ENCODE measurements at regions not wholly inside any gene's neighbourhood (a gene's known extent, or its start where the extent isn't known, plus 50 kb on each side); places are given as distances from the start of the nearest gene placed in this dataset.
"Not testable (repeated sequence)": the region's sequence is repeated elsewhere in the genome, so short reads cannot be mapped to it uniquely, and the experiment has no call there.

DNA sequence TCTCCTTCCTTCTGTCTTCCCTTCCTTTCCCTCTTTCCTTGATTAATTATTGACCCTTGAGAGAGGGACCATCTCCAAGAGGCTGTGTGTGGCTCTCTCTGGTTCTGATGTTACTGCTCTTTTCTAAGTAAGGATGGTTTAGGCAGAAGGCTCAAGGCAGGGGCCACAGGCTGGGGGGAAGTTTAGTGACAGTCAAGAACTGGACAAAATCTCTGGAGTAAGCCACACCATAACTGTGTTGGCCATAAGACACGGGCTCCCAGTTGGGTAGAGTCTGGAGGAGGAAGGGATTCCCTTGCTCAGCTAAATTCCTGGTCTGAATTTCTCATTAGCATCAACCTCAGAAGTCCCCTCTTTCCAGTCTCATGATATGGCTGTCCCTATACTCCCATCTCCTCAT, 74.7 kb downstream of the BUD13 start:
- no peak for DNase-seq (ENCODE audit: low read depth in 2 of 2)

DNA sequence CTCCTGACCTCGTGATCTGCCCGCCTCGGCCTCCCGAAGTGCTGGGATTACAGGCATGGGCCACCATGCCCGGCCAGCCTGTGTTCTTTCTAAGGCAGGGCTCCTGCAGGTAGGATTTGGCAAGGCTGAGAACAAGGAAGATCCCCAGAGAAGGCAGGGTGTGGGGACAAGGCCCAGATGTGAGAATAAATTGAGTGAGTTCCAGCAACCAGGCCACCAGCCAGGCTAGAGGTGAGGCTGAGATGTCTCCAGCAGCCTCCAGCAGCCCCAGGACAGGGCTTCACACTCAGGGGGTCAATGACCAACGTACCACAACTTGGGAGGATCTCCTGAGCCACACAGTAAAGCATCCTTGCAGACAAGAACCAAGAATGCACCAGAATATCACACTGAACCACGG, 75.1 kb downstream of the BUD13 start:
- DNase-seq (ENCODE audit: low read depth in 2 of 2): no peak

GRCh38 chr11:116697011-116697410, 75.8 kb downstream of the BUD13 start:
- DNase-seq (ENCODE audit: low read depth in 2 of 2): no peak

GRCh38 chr11:116696381-116696941, 76.3 kb downstream of the BUD13 start:
- no peak for DNase-seq (ENCODE audit: low read depth in 2 of 2)

DNA sequence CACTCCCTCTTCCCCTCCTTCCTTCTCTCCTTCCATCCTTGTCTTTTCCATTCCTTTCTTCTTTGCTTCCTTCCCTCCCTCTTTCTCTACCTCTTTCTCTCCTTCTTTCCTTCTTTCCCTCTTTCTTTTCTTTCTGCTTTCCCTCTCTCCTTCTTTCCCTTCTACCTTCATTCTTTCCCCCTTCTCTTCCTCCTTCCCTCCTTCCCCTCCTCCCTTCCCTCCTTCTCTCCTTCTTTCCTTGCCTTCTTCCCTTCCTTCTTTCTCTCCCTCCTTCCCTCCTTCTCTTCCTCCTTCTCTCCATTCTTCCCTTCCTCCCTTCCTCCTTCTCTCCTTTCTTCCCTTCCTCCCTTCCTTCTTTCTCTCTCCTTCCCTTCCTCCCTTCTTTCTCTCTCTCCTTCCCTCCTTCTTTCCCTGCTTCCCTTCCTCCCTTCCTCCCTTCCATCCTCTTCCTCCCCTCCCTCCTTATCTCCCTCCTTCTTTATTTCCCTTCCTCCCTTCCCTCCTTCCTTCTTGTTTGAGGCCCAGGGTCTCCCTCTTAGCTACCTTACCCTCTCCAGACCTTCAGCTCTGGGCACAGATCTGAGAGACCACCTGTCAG, 77.0 kb downstream of the BUD13 start:
- DNase-seq (ENCODE audit: low read depth in 2 of 2): no peak

- no peak for DNase-seq (ENCODE audit: low read depth in 2 of 2)
Observed at GRCh38 chr11:116694815-116695590, 77.8 kb downstream of the BUD13 start.

DNA sequence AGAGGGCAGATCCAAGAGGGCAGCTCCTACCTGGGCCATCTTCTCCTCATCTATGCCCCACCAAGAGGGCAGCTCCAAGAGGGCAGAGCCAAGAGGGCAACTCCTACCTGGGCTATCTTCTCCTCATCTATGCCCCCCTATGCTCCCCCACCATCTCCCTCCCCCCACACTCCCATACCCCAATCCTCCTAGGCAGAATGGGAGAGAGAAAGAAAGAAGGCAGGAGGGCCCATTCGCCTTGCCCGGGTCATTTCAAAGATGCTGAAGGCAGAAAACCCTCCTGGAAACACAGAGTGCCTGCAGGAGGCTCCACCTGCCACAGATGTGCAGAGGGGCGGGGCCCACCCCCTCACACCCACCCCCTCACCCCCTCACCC, 78.5 kb downstream of the BUD13 start:
- no peak for DNase-seq (ENCODE audit: low read depth in 2 of 2)

- DNase-seq (ENCODE audit: low read depth in 2 of 2): no peak
Observed at GRCh38 chr11:116693593-116694348, 79.0 kb downstream of the BUD13 start.

GRCh38 chr11:116693102-116693570, 79.7 kb downstream of the BUD13 start:
- DNase-seq (ENCODE audit: low read depth in 2 of 2): no peak

DNA sequence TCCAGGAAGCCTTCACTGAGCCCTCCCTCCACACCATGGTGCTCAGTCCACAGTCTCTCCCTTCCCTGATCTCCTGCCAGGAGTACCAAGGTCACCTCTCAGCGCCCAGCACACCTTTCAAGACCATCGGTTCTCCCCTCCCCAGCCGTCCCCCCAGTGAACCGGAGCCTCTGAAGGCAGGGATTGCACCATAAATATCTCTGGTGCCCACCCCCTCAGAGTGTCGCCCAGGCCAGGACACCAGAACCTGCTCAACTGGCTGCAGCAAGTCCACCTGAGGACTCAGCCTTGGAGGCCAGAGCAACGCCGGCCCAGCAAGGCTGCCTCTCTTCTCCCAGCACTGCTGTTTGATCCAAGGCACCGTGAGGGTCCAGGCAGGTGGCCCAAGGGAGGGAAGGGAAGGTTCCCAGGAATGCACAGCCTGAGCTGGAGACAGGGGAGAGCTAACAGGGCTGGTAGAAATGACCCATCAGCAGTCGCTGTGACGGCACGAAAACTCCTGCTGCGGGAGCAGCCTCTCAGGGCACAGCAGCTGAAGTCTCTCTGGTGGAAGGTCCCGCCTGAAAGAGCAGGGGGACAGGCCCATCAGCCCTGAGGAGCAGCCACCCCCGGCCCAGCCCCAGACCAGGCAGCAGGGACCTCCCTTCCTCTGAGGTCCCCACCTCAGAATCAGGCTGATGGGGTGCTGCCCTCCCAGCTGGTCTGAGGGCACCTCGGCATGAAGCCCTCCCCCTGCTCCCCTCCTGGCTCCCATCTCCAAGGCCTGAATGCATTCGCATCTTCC, 80.3 kb downstream of the BUD13 start:
- DNase-seq (ENCODE audit: low read depth in 2 of 2): no peak

DNA sequence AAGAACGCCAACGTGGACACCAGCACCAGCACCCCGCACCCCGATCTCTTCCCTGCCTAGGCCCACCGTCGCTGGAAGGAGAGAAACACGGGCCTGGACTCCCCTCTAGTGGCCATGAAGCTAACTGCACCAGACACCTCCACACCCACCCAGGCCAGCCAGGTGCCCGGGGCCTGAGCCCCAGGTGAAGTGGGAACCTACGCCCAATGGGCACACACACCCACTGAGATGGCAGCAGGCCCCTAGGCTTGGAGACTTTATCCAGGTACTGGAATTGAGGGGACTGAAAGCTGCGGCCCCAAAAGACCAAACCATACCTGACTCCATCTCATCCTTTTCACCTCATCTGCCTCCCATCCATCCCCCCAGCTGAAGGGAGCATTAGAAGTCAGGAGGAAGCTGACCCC, 81.0 kb downstream of the BUD13 start:
- no peak for DNase-seq (ENCODE audit: low read depth in 2 of 2)

GRCh38 chr11:116690611-116691010, 82.2 kb downstream of the BUD13 start:
- no peak for DNase-seq (ENCODE audit: low read depth in 2 of 2)

DNA sequence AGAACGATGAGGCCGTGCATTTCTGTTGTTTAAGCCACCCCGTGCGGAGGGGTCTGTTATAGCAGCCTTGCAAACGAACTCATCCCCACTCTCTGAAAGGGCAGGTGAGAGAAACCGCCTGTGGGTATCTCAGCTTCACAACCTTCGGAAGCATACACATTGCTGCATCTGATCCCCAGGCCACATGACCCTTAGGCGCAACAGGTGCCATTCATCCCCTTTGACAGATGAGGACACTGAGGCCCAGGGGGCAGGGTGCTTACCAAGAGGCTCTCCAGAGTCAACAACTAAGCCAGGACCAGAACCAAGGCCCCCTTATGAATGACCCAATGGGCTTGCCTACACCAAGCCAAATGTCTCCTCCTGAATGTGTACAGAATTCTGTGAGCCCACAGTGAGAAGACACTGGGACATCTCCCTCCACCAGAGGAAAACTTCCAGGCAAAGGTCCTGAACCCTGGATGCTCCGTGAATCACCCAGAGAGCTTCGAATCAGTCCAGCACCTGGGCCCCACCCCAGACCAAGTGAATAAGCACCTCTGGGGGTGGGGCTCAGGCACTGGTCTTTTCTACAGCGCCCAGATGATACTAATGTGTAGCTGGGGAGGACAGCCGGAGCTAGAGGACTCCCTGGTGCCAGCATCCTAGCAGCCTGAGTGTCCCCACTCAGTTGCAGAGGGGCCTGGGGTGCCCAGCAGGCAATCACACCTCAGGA, 83.2 kb downstream of the BUD13 start:
- DNase-seq (ENCODE audit: low read depth in 2 of 2): no peak

DNA sequence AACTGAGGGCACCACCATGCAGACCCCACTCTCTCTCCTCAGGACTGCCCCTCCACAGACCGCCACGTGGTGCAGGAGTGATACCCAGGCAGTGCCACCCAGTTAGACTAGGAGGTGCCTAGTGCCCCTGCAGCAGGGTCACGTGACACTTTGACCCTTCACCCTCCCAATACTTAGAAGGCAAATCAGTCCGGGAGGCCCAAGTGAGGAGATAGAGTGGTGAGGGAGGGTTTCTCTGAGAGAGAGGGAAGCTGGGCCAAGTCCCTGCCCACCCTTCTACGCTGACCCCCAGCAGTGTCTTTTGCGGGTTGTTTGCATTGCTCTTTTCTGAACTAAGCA, 84.6 kb downstream of the BUD13 start:
- no peak for DNase-seq (ENCODE audit: low read depth in 2 of 2)

GRCh38 chr11:116687458-116688201, 85.2 kb downstream of the BUD13 start:
- DNase-seq (ENCODE audit: low read depth in 2 of 2): no peak

DNA sequence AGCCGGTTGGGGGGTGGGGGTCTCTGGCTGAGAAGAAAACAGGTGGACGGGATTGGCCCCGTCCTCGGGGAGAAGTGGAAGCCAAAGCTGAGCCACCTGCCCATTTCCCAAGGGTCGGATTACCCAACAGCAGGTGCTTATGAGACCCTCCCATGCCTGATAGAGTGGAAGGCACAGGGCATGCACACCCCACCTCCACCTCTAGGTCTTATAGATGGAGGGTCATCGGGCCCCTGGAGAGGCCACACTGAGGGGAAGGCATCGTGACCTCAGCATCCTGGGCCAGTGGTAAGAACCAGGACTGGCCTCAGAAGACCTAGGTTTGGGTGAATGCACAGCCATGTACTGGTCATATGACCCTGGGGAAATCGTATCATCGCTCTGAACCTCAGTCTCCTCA, 85.9 kb downstream of the BUD13 start:
- no peak for DNase-seq (ENCODE audit: low read depth in 2 of 2)

DNA sequence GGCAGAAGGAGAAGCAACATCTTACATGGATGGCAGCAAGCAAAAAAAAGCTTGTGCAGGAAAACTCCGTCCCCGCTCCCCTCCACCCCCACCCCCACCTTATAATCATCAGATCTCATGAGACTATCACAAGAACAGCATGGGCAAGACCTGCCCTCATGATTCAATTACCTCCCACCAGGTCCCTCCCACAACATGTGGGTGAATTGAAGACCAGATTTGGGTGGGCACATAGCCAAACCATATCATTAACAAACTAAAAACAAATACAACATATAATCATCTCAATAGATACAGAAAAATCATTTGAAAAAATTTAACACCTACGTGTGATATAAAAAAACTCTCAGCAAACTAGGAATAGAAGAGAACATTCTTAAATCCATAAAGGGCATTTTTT, 88.8 kb downstream of the BUD13 start:
- no peak for DNase-seq (ENCODE audit: low read depth in 2 of 2)

DNA sequence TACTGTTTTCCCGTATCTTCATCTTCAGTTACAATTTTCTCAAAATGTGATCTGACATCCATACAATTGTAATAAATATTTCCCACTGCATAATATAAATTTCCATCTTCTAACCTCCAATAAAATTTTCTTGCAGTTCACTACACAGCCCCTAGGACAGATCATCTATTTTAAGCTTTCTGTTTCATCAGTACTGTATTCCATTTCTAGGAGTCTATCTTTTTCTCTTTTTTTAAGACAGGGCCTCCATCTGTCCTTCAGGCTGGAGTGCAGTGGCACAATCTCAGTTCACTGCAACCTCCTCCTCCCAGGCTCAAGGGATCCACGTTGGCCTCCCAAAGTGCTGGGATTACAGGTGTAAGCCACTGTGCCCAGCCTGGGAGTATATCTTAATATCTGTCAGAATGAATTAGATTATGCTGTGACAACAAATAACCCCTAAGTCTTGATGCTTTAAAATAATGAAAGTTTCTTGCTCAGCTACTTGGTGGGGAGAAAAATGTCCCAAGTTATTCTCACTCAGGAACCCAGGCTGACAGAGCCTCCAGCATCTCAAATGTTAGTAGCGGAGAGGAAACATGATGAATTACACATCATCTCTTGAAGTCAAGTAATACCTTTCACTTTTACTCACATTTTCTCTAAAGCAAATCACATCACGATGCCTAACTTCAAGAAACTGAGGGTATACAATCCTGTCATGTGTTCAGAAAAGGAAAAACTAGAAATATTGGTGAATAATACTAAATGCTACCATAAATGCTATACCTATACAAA, 92.2 kb downstream of the BUD13 start:
- DNase-seq (ENCODE audit: low read depth in 2 of 2): no peak

GRCh38 chr11:116678887-116679286, 93.9 kb downstream of the BUD13 start:
- no peak for DNase-seq (ENCODE audit: low read depth in 2 of 2)

DNA sequence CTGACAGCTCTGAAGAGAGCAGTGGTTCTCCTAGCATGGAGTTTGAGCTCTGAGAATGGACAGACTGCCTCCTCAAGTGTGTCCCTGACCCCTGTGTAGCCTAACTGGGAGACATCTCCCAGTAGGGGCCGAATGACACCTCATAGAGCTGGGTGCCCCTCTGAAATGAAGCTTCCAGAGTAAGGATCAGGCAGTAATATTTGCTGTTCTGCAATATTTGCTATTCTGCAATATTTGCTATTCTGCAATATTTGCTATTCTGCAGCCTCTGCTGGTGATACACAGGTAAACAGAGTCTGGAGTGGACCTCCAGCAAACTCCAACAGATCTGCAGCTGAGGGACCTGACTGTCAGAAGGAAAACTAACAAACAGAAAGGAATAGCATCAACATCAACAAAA, 105.5 kb downstream of the BUD13 start:
- not testable (repeated sequence) for DNase-seq (ENCODE audit: low read depth in 2 of 2)
